PC-3 (cell line): ENCODE measurements at regions not wholly inside any gene's neighbourhood (a gene's known extent, or its start where the extent isn't known, plus 50 kb on each side); places are given as distances from the start of the nearest gene placed in this dataset.

Source experiments
- ATAC-seq: fragments of 200-7000 bp; cut with Tn5 transposase; 2 replicates; pipeline ENCODE4 v1.9.1; 2020; ENCODE audit warnings: mild to moderate bottlenecking, moderate library complexity
- BruUV-seq: library from RNA; stranded (reverse); fragments of 400-500 nt; replicated peaks from 2 replicates; lab custom pipeline; 2021; lab: Mats Ljungman, UMichigan
- CTCF ChIA-PET: fragments of 300-600 bp; sonication (Branson Sonifier 250); formaldehyde crosslinking; loops from one replicate; lab custom pipeline; 2022; ENCODE audit warnings: antibody characterized with exemption; lab: Charles Lee
- POLR2A ChIA-PET: fragments of 300-600 bp; sonication (Branson Sonifier 250); formaldehyde crosslinking; loops from one replicate; lab custom pipeline; 2022; ENCODE audit warnings: antibody characterized with exemption; ENCODE audit not compliant: unreplicated experiment; lab: Charles Lee
- DNase-seq: peaks from one replicate; pipeline ENCODE4 v3.0.0-alpha.2; 2015
- H2AFZ ChIP-seq: fragments of 300-600 bp; sonication (generic); 2 replicates; pipeline ENCODE4 v1.6.0; 2016; ENCODE audit warnings: antibody characterized with exemption, low read length
- H3F3A ChIP-seq: fragments of 300-600 bp; sonication (generic); one replicate; pipeline ENCODE4 v1.6.0; 2017; ENCODE audit warnings: antibody characterized with exemption, low read length, control low read depth, mild to moderate bottlenecking; ENCODE audit not compliant: unreplicated experiment
- H3K27ac ChIP-seq: fragments of 300-600 bp; sonication (generic); 2 replicates; pipeline ENCODE4 v1.5.1; 2016; ENCODE audit warnings: mild to moderate bottlenecking, low read length
- H3K27me3 ChIP-seq: fragments of 300-600 bp; sonication (generic); 2 replicates; pipeline ENCODE4 v1.6.1; 2016; ENCODE audit warnings: low read length, mixed read lengths
- H3K36me3 ChIP-seq: fragments of 300-600 bp; sonication (generic); 2 replicates; pipeline ENCODE4 v1.6.1; 2016; ENCODE audit warnings: low read depth, mixed run types, low read length, mixed read lengths
- H3K4me1 ChIP-seq: fragments of 300-600 bp; sonication (generic); 2 replicates; pipeline ENCODE4 v1.5.1; 2016; ENCODE audit warnings: low read length; ENCODE audit not compliant: insufficient read depth
- H3K4me2 ChIP-seq: fragments of 300-600 bp; sonication (generic); 2 replicates; pipeline ENCODE4 v1.6.0; 2016; ENCODE audit warnings: low read length
- H3K4me3 ChIP-seq: fragments of 300-600 bp; sonication (generic); 2 replicates; pipeline ENCODE4 v1.5.1; 2016; ENCODE audit warnings: mild to moderate bottlenecking, low read length, mixed read lengths
- H3K79me2 ChIP-seq: fragments of 300-600 bp; sonication (generic); 2 replicates; pipeline ENCODE4 v1.6.1; 2017; ENCODE audit warnings: low read length, mixed read lengths
- H3K9ac ChIP-seq: fragments of 300-600 bp; sonication (generic); 2 replicates; pipeline ENCODE4 v1.6.0; 2016; ENCODE audit warnings: mild to moderate bottlenecking, low read length
- H3K9me2 ChIP-seq: fragments of 300-600 bp; sonication (generic); replicated peaks from 2 replicates; pipeline ENCODE4 v1.6.1; 2016; ENCODE audit warnings: mixed run types, low read length, mixed read lengths
- H3K9me3 ChIP-seq: fragments of 300-600 bp; sonication (generic); 2 replicates; pipeline ENCODE4 v1.6.1; 2016; ENCODE audit warnings: low read length, mixed read lengths
- H4K20me1 ChIP-seq: fragments of 300-600 bp; sonication (generic); 2 replicates; pipeline ENCODE4 v1.6.1; 2016; ENCODE audit warnings: low read length, mixed read lengths
- CTCF ChIP-seq: fragments of 300-600 bp; sonication (generic); conservative IDR thresholded peaks from 2 replicates; pipeline ENCODE4 v1.5.1; 2017; ENCODE audit warnings: antibody characterized with exemption, low read depth, mild to moderate bottlenecking, low read length
- EZH2 ChIP-seq: fragments of 300-600 bp; sonication (generic); IDR thresholded peaks from one replicate; pipeline ENCODE4 v1.6.1; 2017; ENCODE audit warnings: antibody characterized with exemption, mild to moderate bottlenecking, low read length; ENCODE audit not compliant: unreplicated experiment
- EZH2phosphoT487 ChIP-seq: fragments of 300-600 bp; sonication (generic); IDR thresholded peaks from 2 replicates; pipeline ENCODE4 v1.6.1; 2018; ENCODE audit warnings: mild to moderate bottlenecking, antibody characterized with exemption, low read length, borderline replicate concordance
- intact Hi-C: fragments of 100-400 bp; cut with micrococcal nuclease; formaldehyde crosslinking; loops from 2 replicates; pipeline ENCODE4 v1.9.0; 2023

GRCh38 chr4:38464328-38464727 lies 199.7 kb upstream of the KLF3 start:
- no peak overlapping the region for H3K4me3 ChIP-seq
- no peaks in the 10 kb centered on the region for H3K79me2 ChIP-seq
- H2AFZ ChIP-seq: no peak overlapping the region
- no peak overlapping the region for H3K9ac ChIP-seq
- H3K4me1 ChIP-seq: no peaks in the 10 kb centered on the region
- BruUV-seq: no TSS peak
- H3K4me2 ChIP-seq: no peak overlapping the region
- TF ChIP-seq EZH2: no peak
- TF ChIP-seq EZH2phosphoT487: no peak
- no peak for TF ChIP-seq CTCF
- intact Hi-C loops: no loop called here
- H3K27me3 ChIP-seq: no peaks in the 10 kb centered on the region
- ATAC-seq (no peak), DNase-seq (no peak)
- ChIA-PET CTCF (no interaction called here), POLR2A (no interaction called here)
- H3K9me3 ChIP-seq: no peaks in the 10 kb centered on the region
- H3K27ac ChIP-seq: no peak overlapping the region
- H3K36me3 ChIP-seq: no peaks in the 10 kb centered on the region
- H3K9me2 ChIP-seq: no peaks in the 10 kb centered on the region
- H3F3A ChIP-seq: no peaks in the 10 kb centered on the region
- H4K20me1 ChIP-seq: no peaks in the 10 kb centered on the region

GRCh38 chr4:38466401-38466800 lies 197.6 kb upstream of the KLF3 start:
- TF ChIP-seq EZH2phosphoT487 (no peak), CTCF (no peak), EZH2 (no peak)
- H3K4me1 ChIP-seq: no peaks in the 10 kb centered on the region
- H3K36me3 ChIP-seq: no peaks in the 10 kb centered on the region
- intact Hi-C loops: no loop called here
- H3K79me2 ChIP-seq: no peaks in the 10 kb centered on the region
- no peak overlapping the region for H3K4me3 ChIP-seq
- no peaks in the 10 kb centered on the region for H4K20me1 ChIP-seq
- no peaks in the 10 kb centered on the region for H3K9me2 ChIP-seq
- no peak for ATAC-seq
- H3F3A ChIP-seq: no peaks in the 10 kb centered on the region
- no peaks in the 10 kb centered on the region for H3K9me3 ChIP-seq
- H3K9ac ChIP-seq: no peak overlapping the region
- H3K27me3 ChIP-seq: no peaks in the 10 kb centered on the region
- no TSS peak for BruUV-seq
- H2AFZ ChIP-seq: no peak overlapping the region
- no peak overlapping the region for H3K27ac ChIP-seq
- no peak overlapping the region for H3K4me2 ChIP-seq
- ChIA-PET CTCF (no interaction called here), POLR2A (no interaction called here)
- DNase-seq: no peak

GRCh38 chr4:38467296-38467695 lies 196.7 kb upstream of the KLF3 start:
- H3K4me2 ChIP-seq: no peak overlapping the region
- H3K9ac ChIP-seq: no peak overlapping the region
- H3K27me3 ChIP-seq: no peaks in the 10 kb centered on the region
- ATAC-seq (no peak), DNase-seq (no peak)
- no peaks in the 10 kb centered on the region for H3K4me1 ChIP-seq
- POLR2A ChIA-PET: no interaction called here
- TF ChIP-seq EZH2phosphoT487 (no peak), CTCF (no peak), EZH2 (no peak)
- intact Hi-C loops: no loop called here
- no peak overlapping the region for H3K27ac ChIP-seq
- H4K20me1 ChIP-seq: no peaks in the 10 kb centered on the region
- H3K4me3 ChIP-seq: no peak overlapping the region
- H3K36me3 ChIP-seq: no peaks in the 10 kb centered on the region
- no peaks in the 10 kb centered on the region for H3F3A ChIP-seq
- no peaks in the 10 kb centered on the region for H3K9me3 ChIP-seq
- H3K9me2 ChIP-seq: no peaks in the 10 kb centered on the region
- no peaks in the 10 kb centered on the region for H3K79me2 ChIP-seq
- no TSS peak for BruUV-seq
- H2AFZ ChIP-seq: no peak overlapping the region
- CTCF ChIA-PET: no interaction called here
